Neural cell (in vitro differentiated cells): ENCODE measurements at regions not wholly inside any gene's neighbourhood (a gene's known extent, or its start where the extent isn't known, plus 50 kb on each side); places are given as distances from the start of the nearest gene placed in this dataset.

Experiments used
- H2AFZ ChIP-seq: fragments of 200-600, 300-800 bp; sonication (generic), shearing (Covaris generic); 2 replicates; pipeline ENCODE4 v1.6.0; 2014; ENCODE audit warnings: low read depth, mild to moderate bottlenecking, antibody characterized with exemption, low read length, moderate library complexity
- H3F3A ChIP-seq: fragments of 200-600 bp; shearing (Covaris generic); 2 replicates; pipeline ENCODE4 v1.6.1; 2016; ENCODE audit warnings: mild to moderate bottlenecking, moderate library complexity, mixed read lengths, antibody characterized with exemption, low read length; ENCODE audit not compliant: insufficient read depth, poor library complexity, severe bottlenecking
- H3K27ac ChIP-seq: fragments of 200-600, 300-800 bp; sonication (generic), shearing (Covaris generic); 2 replicates; pipeline ENCODE4 v1.5.1; 2014; ENCODE audit warnings: mild to moderate bottlenecking, low read length, moderate library complexity
- H3K27me3 ChIP-seq: fragments of 300-800, 200-600 bp; sonication (generic), shearing (Covaris generic); 2 replicates; pipeline ENCODE4 v1.6.0; 2014; ENCODE audit warnings: mild to moderate bottlenecking, low read depth, low read length, moderate library complexity; ENCODE audit not compliant: insufficient read depth
- H3K36me3 ChIP-seq: fragments of 300-800, 200-600 bp; sonication (generic), shearing (Covaris generic); 2 replicates; pipeline ENCODE4 v1.5.1; 2014; ENCODE audit warnings: mild to moderate bottlenecking, antibody characterized with exemption, low read length, moderate library complexity; ENCODE audit not compliant: insufficient read depth
- H3K4me2 ChIP-seq: fragments of 300-800, 200-600 bp; sonication (generic), shearing (Covaris generic); 2 replicates; pipeline ENCODE4 v1.6.0; 2014; ENCODE audit warnings: mild to moderate bottlenecking, low read length
- H3K4me3 ChIP-seq: fragments of 300-800, 200-600 bp; sonication (generic), shearing (Covaris generic); 2 replicates; pipeline ENCODE4 v1.5.1; 2014; ENCODE audit warnings: mild to moderate bottlenecking, low read length, moderate library complexity
- H3K79me2 ChIP-seq: fragments of 200-600 bp; shearing (Covaris generic); replicated peaks from 2 replicates; pipeline ENCODE4 v1.6.0; 2014; ENCODE audit warnings: mild to moderate bottlenecking, low read length, moderate library complexity; ENCODE audit not compliant: insufficient read depth
- H3K9ac ChIP-seq: fragments of 300-800, 200-600 bp; sonication (generic), shearing (Covaris generic); 2 replicates; pipeline ENCODE4 v1.6.1; 2016; ENCODE audit warnings: mild to moderate bottlenecking, low read length, mixed read lengths
- H3K9me2 ChIP-seq: fragments of 200-600 bp; shearing (Covaris generic); 2 replicates; pipeline ENCODE4 v1.6.1; 2016; ENCODE audit warnings: mild to moderate bottlenecking, low read length, mixed read lengths; ENCODE audit not compliant: insufficient read depth
- H3K9me3 ChIP-seq: fragments of 200-600, 300-800 bp; sonication (generic), shearing (Covaris generic); 2 replicates; pipeline ENCODE4 v1.6.1; 2016; ENCODE audit warnings: mild to moderate bottlenecking, mixed run types, low read length, moderate library complexity, mixed read lengths
- H4K20me1 ChIP-seq: fragments of 200-600 bp; shearing (Covaris generic); 2 replicates; pipeline ENCODE4 v1.6.1; 2016; ENCODE audit warnings: mild to moderate bottlenecking, mixed run types; ENCODE audit not compliant: insufficient read depth
- CTCF ChIP-seq: fragments of 450-650 bp; IDR thresholded peaks from 2 replicates; pipeline ENCODE4 v1.5.1; 2014; ENCODE audit warnings: antibody characterized with exemption, mild to moderate bottlenecking, moderate library complexity; ENCODE audit not compliant: poor library complexity, severe bottlenecking
- EP300 ChIP-seq: fragments of 450-650 bp; conservative IDR thresholded peaks from 2 replicates; pipeline ENCODE4 v1.6.1; 2014; ENCODE audit warnings: antibody characterized with exemption, mild to moderate bottlenecking, moderate library complexity; ENCODE audit not compliant: poor library complexity, severe bottlenecking
- EZH2 ChIP-seq: fragments of 200-600, 300-800 bp; shearing (Covaris generic), sonication (generic); IDR thresholded peaks from 2 replicates; pipeline ENCODE4 v1.6.1; 2014; ENCODE audit warnings: antibody characterized with exemption, low read length, borderline replicate concordance, mild to moderate bottlenecking; ENCODE audit not compliant: insufficient read depth, poor library complexity, severe bottlenecking
- MXI1 ChIP-seq: fragments of 450-650 bp; conservative IDR thresholded peaks from 2 replicates; pipeline ENCODE4 v1.6.1; 2014; ENCODE audit warnings: antibody characterized with exemption, mild to moderate bottlenecking; ENCODE audit not compliant: poor library complexity, severe bottlenecking
- POLR2AphosphoS5 ChIP-seq: IDR thresholded peaks from 2 replicates; pipeline ENCODE4 v1.6.1; 2012
- RAD21 ChIP-seq: fragments of 450-650 bp; conservative IDR thresholded peaks from 2 replicates; pipeline ENCODE4 v1.6.1; 2014; ENCODE audit warnings: antibody characterized with exemption, mild to moderate bottlenecking, moderate library complexity
- SMC3 ChIP-seq: fragments of 450-650 bp; conservative IDR thresholded peaks from 2 replicates; pipeline ENCODE4 v1.6.1; 2014; ENCODE audit warnings: antibody characterized with exemption, mild to moderate bottlenecking, moderate library complexity; ENCODE audit not compliant: poor library complexity
- TAF1 ChIP-seq: IDR thresholded peaks from 2 replicates; pipeline ENCODE4 v1.6.1; 2012; ENCODE audit warnings: low read depth
- TF ChIP-seq, protein P1 (sequence below): IDR thresholded peaks from 2 replicates; pipeline ENCODE4 v1.6.1; 2012; ENCODE audit warnings: borderline replicate concordance

GRCh38 chr5:174197929-174198328 is 152.4 kb downstream of the NSG2 start:
- no peak overlapping the region for H3K27ac ChIP-seq
- TF ChIP-seq MXI1, result no peak
- no peak for TF ChIP-seq TAF1
- no peak for TF ChIP-seq EP300
- no peak for TF ChIP-seq EZH2
- TF ChIP-seq CTCF, result no peak
- no peak for TF ChIP-seq POLR2AphosphoS5
- TF ChIP-seq, protein P1, sequence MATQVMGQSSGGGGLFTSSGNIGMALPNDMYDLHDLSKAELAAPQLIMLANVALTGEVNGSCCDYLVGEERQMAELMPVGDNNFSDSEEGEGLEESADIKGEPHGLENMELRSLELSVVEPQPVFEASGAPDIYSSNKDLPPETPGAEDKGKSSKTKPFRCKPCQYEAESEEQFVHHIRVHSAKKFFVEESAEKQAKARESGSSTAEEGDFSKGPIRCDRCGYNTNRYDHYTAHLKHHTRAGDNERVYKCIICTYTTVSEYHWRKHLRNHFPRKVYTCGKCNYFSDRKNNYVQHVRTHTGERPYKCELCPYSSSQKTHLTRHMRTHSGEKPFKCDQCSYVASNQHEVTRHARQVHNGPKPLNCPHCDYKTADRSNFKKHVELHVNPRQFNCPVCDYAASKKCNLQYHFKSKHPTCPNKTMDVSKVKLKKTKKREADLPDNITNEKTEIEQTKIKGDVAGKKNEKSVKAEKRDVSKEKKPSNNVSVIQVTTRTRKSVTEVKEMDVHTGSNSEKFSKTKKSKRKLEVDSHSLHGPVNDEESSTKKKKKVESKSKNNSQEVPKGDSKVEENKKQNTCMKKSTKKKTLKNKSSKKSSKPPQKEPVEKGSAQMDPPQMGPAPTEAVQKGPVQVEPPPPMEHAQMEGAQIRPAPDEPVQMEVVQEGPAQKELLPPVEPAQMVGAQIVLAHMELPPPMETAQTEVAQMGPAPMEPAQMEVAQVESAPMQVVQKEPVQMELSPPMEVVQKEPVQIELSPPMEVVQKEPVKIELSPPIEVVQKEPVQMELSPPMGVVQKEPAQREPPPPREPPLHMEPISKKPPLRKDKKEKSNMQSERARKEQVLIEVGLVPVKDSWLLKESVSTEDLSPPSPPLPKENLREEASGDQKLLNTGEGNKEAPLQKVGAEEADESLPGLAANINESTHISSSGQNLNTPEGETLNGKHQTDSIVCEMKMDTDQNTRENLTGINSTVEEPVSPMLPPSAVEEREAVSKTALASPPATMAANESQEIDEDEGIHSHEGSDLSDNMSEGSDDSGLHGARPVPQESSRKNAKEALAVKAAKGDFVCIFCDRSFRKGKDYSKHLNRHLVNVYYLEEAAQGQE, result no peak
- no peak for TF ChIP-seq SMC3
- no peak for TF ChIP-seq RAD21
- H3K9me3 ChIP-seq, result no peaks in the 10 kb centered on the region
- H3K9ac ChIP-seq, result no peak overlapping the region
- no peaks in the 10 kb centered on the region for H3F3A ChIP-seq
- H3K4me3 ChIP-seq, result no peak overlapping the region
- H4K20me1 ChIP-seq, result no peaks in the 10 kb centered on the region
- no peak overlapping the region for H3K4me2 ChIP-seq
- H2AFZ ChIP-seq, result no peak overlapping the region
- H3K79me2 ChIP-seq, result no peaks in the 10 kb centered on the region
- H3K9me2 ChIP-seq, result no peaks in the 10 kb centered on the region
- H3K36me3 ChIP-seq, result no peaks in the 10 kb centered on the region
- no peaks in the 10 kb centered on the region for H3K27me3 ChIP-seq

DNA sequence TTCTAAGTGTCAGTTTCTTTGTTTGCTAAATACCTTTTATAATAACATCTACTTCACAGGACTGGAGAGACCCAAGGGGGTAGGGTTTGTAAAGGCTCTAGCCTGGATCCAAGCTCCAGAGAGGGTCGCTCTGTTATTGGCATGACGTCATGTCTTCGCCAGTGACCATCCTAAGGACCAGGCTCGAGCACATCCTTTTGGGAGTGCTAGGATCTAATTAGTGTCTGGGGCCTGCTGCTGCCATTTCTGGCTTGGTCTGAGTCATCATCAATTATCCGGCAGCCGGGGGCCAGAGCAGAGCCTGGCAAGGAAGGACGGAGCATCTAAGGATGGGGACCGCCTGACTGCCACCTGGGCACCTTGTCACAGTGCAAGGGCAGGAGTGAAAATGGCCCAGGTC is 153.0 kb downstream of the NSG2 start:
- H3K9ac ChIP-seq, result no peak overlapping the region

More for the DNA sequence above, 153.0 kb downstream of the NSG2 start:
- Histone ChIP-seq H3K27me3 (no peaks in the 10 kb centered on the region), H3K9me2 (no peaks in the 10 kb centered on the region), H4K20me1 (no peaks in the 10 kb centered on the region), H2AFZ (no peak overlapping the region), H3K27ac (no peak overlapping the region), H3K4me2 (no peak overlapping the region), H3F3A (no peaks in the 10 kb centered on the region), H3K36me3 (no peaks in the 10 kb centered on the region), H3K4me3 (no peak overlapping the region), H3K9me3 (no peaks in the 10 kb centered on the region), H3K79me2 (no peaks in the 10 kb centered on the region)
- TF ChIP-seq MXI1 (no peak), CTCF (no peak), RAD21 (no peak), SMC3 (no peak), EZH2 (no peak), EP300 (no peak), TAF1 (no peak), POLR2AphosphoS5 (no peak)
- TF ChIP-seq, protein P1, result no peak
